Body of pancreas (tissue), 4 donors: ENCODE measurements at regions not wholly inside any gene's neighbourhood (a gene's known extent, or its start where the extent isn't known, plus 50 kb on each side); places are given as distances from the start of the nearest gene placed in this dataset.

Source experiments
- ATAC-seq: fragments of 150-250 bp; one replicate; pipeline ENCODE4 v1.9.1; 2016
- DNase-seq, 4 donors: peaks; one replicate each; pipeline ENCODE4 v3.0.0-alpha.2; 2019
- H3K27ac ChIP-seq, 4 donors: fragments of 200-600 bp; sonication (generic); 1 replicate in 3 of 4; 2 replicates in 1 of 4; pipeline versions ENCODE4 v1.5.1 to v1.6.1; 2016 to 2019; ENCODE audit warnings: mild to moderate bottlenecking in 1 of 4, mixed read lengths in 1 of 4, moderate library complexity in 1 of 4
- H3K27me3 ChIP-seq, 2 donors: fragments of 200-600 bp; sonication (generic); one replicate each; pipeline ENCODE4 v1.6.0; 2016; ENCODE audit warnings: mild to moderate bottlenecking in 1 of 2
- H3K36me3 ChIP-seq, 2 donors: fragments of 200-600 bp; sonication (generic); replicated peaks in 1 of 2; 2 replicates each; pipeline ENCODE4 v1.5.1; 2016; ENCODE audit warnings: low read depth in 2 of 2; ENCODE audit not compliant: insufficient read depth in 1 of 2
- H3K4me1 ChIP-seq: fragments of 200-600 bp; sonication (generic); one replicate; pipeline ENCODE4 v1.6.0; 2016
- H3K4me3 ChIP-seq, 2 donors: fragments of 200-600 bp; sonication (generic); 1 replicate in 1 of 2; 2 replicates in 1 of 2; pipeline ENCODE4 v1.5.1; 2016 to 2019
- H3K9me3 ChIP-seq, 3 donors: fragments of 200-600 bp; sonication (generic); 1 replicate in 2 of 3; 2 replicates in 1 of 3; pipeline ENCODE4 v1.5.1; 2016
- CTCF ChIP-seq, 7 experiments: fragments of 450-650 bp in 4 of 7; fragments of 200-600 bp in 3 of 7; sonication (generic) in 3 of 7; IDR thresholded peaks; one replicate each; pipeline ENCODE4 v1.5.1; 2016 to 2019; ENCODE audit warnings: antibody characterized with exemption in 7 of 7
- POLR2A ChIP-seq, 3 donors: fragments of 450-650 bp; IDR thresholded peaks; one replicate each; pipeline ENCODE4 v1.6.1; 2016; ENCODE audit warnings: antibody characterized with exemption in 3 of 3, mild to moderate bottlenecking in 2 of 3
- WGBS, 2 donors: methylation state at CpG; one replicate each; pipeline ENCODE4 v1.1.5; 2017; 5-methylcytosine and 5-hydroxymethylcytosine counted together
- intact Hi-C: fragments of 100-400 bp; cut with DNase I; formaldehyde crosslinking; loops from one replicate; pipeline ENCODE4 v1.15.1; 2023

- H3K27me3 ChIP-seq = no peaks in the 10 kb centered on the region
- ATAC-seq (no peak), DNase-seq (no peak)
- WGBS, 2 donors = 69 to 78% methylated on average over 4 of the region's 4 CpGs
- H3K4me1 ChIP-seq = no peaks in the 10 kb centered on the region
- no peaks in the 10 kb centered on the region for H3K9me3 ChIP-seq
- no peak overlapping the region for H3K27ac ChIP-seq
- H3K36me3 ChIP-seq = no peaks in the 10 kb centered on the region
- H3K4me3 ChIP-seq = no peak overlapping the region
- intact Hi-C loops = no loop called here
- TF ChIP-seq CTCF (IDR thresholded peaks at IDR 0.05) = no peak
- no peak for TF ChIP-seq POLR2A (IDR thresholded peaks at IDR 0.05)
These were observed 265.8 kb upstream of the FLRT2 start for GRCh38 chr14:85263916-85264675.

- ATAC-seq (no peak), DNase-seq (no peak)
- intact Hi-C loops = no loop called here
- no peak overlapping the region for H3K27ac ChIP-seq
- WGBS, 2 donors = 50 to 69% methylated on average over 5 of the region's 5 CpGs
- no peaks in the 10 kb centered on the region for H3K27me3 ChIP-seq
- no peak overlapping the region for H3K4me3 ChIP-seq
- H3K9me3 ChIP-seq = no peaks in the 10 kb centered on the region
- TF ChIP-seq POLR2A (IDR thresholded peaks at IDR 0.05) = no peak
- no peak for TF ChIP-seq CTCF (IDR thresholded peaks at IDR 0.05)
- H3K36me3 ChIP-seq = no peaks in the 10 kb centered on the region
- no peaks in the 10 kb centered on the region for H3K4me1 ChIP-seq
These were observed 256.8 kb upstream of the FLRT2 start for GRCh38 chr14:85273099-85273677.

- Histone ChIP-seq H3K4me1 (no peaks in the 10 kb centered on the region), H3K27ac (no peak overlapping the region), H3K36me3 (no peaks in the 10 kb centered on the region), H3K4me3 (no peak overlapping the region), H3K9me3 (no peaks in the 10 kb centered on the region), H3K27me3 (no peaks in the 10 kb centered on the region)
- no peak for TF ChIP-seq CTCF (IDR thresholded peaks at IDR 0.05)
- no peak for DNase-seq
- 89 to 91% methylated on average over 1 of the region's 1 CpG for WGBS, 2 donors
- ATAC-seq = no peak
- intact Hi-C loops = no loop called here
These were observed 256.0 kb upstream of the FLRT2 start for GRCh38 chr14:85273952-85274351.

GRCh38 chr14:85276161-85276978, 253.6 kb upstream of the FLRT2 start:
- ATAC-seq (no peak), DNase-seq (no peak)
- Histone ChIP-seq H3K4me1 (no peaks in the 10 kb centered on the region), H3K9me3 (peaks cover 0 to under 1% (median 0%) of the 10 kb centered on the region in 3 donors), H3K4me3 (no peak overlapping the region), H3K36me3 (no peaks in the 10 kb centered on the region), H3K27ac (no peak overlapping the region), H3K27me3 (no peaks in the 10 kb centered on the region)
- TF ChIP-seq POLR2A (IDR thresholded peaks at IDR 0.05) (no peak), CTCF (IDR thresholded peaks at IDR 0.05) (no peak)
- intact Hi-C loops = no loop called here
- 65 to 67% methylated on average over 5 of the region's 5 CpGs for WGBS, 2 donors
